K562 (cell line): ENCODE measurements at regions not wholly inside any gene's neighbourhood (a gene's known extent, or its start where the extent isn't known, plus 50 kb on each side); places are given as distances from the start of the nearest gene placed in this dataset.

Experiments used
- ATAC-seq: fragments of 200-7000 bp; cut with Tn5 transposase; 3 replicates; pipeline ENCODE4 v1.9.1; 2020; ENCODE audit warnings: moderate library complexity
- BruUV-seq: library from RNA; stranded (reverse); fragments of 400-500 nt; replicated peaks from 2 replicates; lab custom pipeline; 2021; lab: Mats Ljungman, UMichigan
- CTCF ChIA-PET: fragments of 300-600 bp; formaldehyde crosslinking; extraction: SDS; loops from one replicate; lab custom pipeline; 2021; ENCODE audit warnings: low intra/inter-chr PET ratio; lab: Yijun Ruan, JAX
- POLR2A ChIA-PET: fragments of 300-600, 350-650 bp; sonication (Branson Sonifier 250); formaldehyde crosslinking; extraction: SDS; loops from one replicate; lab custom pipeline; 2021; ENCODE audit warnings: antibody characterized with exemption, inconsistent platforms; lab: Yijun Ruan, JAX
- DNase-seq, 4 experiments: peaks; one replicate each; pipeline versions ENCODE4 v3.0.0 to v3.0.0-alpha.2; 2011 to 2018; ENCODE audit warnings: low spot score in 3 of 4, mixed read lengths in 3 of 4; ENCODE audit errors: extremely low read depth in 1 of 4
- FAIRE-seq: peaks from 2 replicates; lab custom pipeline; 2011; peaks lifted over from hg19 to GRCh38; lab: Jason Lieb, UNC
- H2AFZ ChIP-seq: 2 replicates; pipeline ENCODE4 v1.6.0; 2011; ENCODE audit warnings: low read depth, low read length, control low read depth, inconsistent platforms
- H3K27ac ChIP-seq: fragments of 200-600 bp; 3 replicates; pipeline ENCODE4 v1.8.0; 2011; ENCODE audit warnings: low read depth, mild to moderate bottlenecking, control low read depth, inconsistent platforms, low read length, moderate library complexity, mixed read lengths; ENCODE audit errors: extremely low read depth
- H3K27me3 ChIP-seq, 2 experiments: fragments of 300-600 bp in 1 of 2; 2 replicates in 1 of 2; 3 replicates in 1 of 2; pipeline versions ENCODE4 v1.6.0 to v1.8.0; 2011; ENCODE audit warnings: inconsistent platforms in 2 of 2, low read length in 2 of 2, mild to moderate bottlenecking in 1 of 2, mixed read lengths in 1 of 2, moderate library complexity in 1 of 2; ENCODE audit not compliant: control insufficient read depth in 2 of 2, insufficient read depth in 2 of 2
- H3K36me3 ChIP-seq: fragments of 300-600 bp; 3 replicates; pipeline ENCODE4 v1.8.0; 2011; ENCODE audit warnings: mild to moderate bottlenecking, low read length, inconsistent platforms; ENCODE audit not compliant: control insufficient read depth, insufficient read depth
- H3K4me1 ChIP-seq, 2 experiments: fragments of 200-600 bp in 1 of 2; replicated peaks in 1 of 2; 2 replicates in 1 of 2; 3 replicates in 1 of 2; pipeline versions ENCODE4 v1.5.1 to v1.8.0; 2011; ENCODE audit warnings: inconsistent platforms in 2 of 2, low read length in 2 of 2, mild to moderate bottlenecking in 1 of 2, mixed read lengths in 1 of 2, moderate library complexity in 1 of 2; ENCODE audit not compliant: control insufficient read depth in 2 of 2, insufficient read depth in 2 of 2
- H3K4me2 ChIP-seq: 2 replicates; pipeline ENCODE4 v1.6.1; 2011; ENCODE audit warnings: low read length, control low read depth, inconsistent platforms, mixed read lengths; ENCODE audit not compliant: insufficient read depth
- H3K4me3 ChIP-seq: fragments of 200-600 bp; sonication (generic), shearing (Covaris generic); 2 replicates; pipeline ENCODE4 v1.5.1; 2016; ENCODE audit warnings: control low read depth, inconsistent platforms
- H3K79me2 ChIP-seq: fragments of 200-600 bp; 3 replicates; pipeline ENCODE4 v1.8.0; 2011; ENCODE audit warnings: low read length, inconsistent platforms; ENCODE audit not compliant: control insufficient read depth, insufficient read depth
- H3K9ac ChIP-seq, 2 experiments: 2 replicates each; pipeline versions ENCODE4 v1.6.0 to v1.6.1; 2011; ENCODE audit warnings: low read depth in 2 of 2, low read length in 2 of 2, control low read depth in 1 of 2, inconsistent platforms in 1 of 2, mild to moderate bottlenecking in 1 of 2, mixed read lengths in 1 of 2; ENCODE audit not compliant: insufficient read depth in 1 of 2
- H3K9me1 ChIP-seq: one replicate; pipeline ENCODE4 v1.6.0; 2011; ENCODE audit warnings: inconsistent platforms, mild to moderate bottlenecking, low read length, moderate library complexity; ENCODE audit not compliant: control insufficient read depth, insufficient read depth
- H3K9me3 ChIP-seq: replicated peaks from 2 replicates; pipeline ENCODE4 v1.5.1; 2011; ENCODE audit warnings: low read depth, low read length, inconsistent platforms; ENCODE audit not compliant: control insufficient read depth, insufficient read depth
- H4K20me1 ChIP-seq: replicated peaks from 2 replicates; pipeline ENCODE4 v1.6.1; 2011; ENCODE audit warnings: low read length, inconsistent platforms, mixed read lengths; ENCODE audit not compliant: control insufficient read depth, insufficient read depth
- FOXJ2 ChIP-seq: fragments of 200-800 bp; sonication (Bioruptor generic); IDR thresholded peaks from 2 replicates; pipeline ENCODE4 v1.6.1; 2016; ENCODE audit warnings: missing genetic modification characterization, missing compliant biosample characterization
- MBD2 ChIP-seq: sonication (generic); IDR thresholded peaks from 2 replicates; pipeline ENCODE4 v1.6.1; 2016; ENCODE audit warnings: low read depth, borderline replicate concordance
- NKRF ChIP-seq: fragments of 450-650 bp; IDR thresholded peaks from 2 replicates; pipeline ENCODE4 v1.6.1; 2016; ENCODE audit warnings: borderline replicate concordance
- RFX1 ChIP-seq: fragments of 450-650 bp; IDR thresholded peaks from 2 replicates; pipeline ENCODE4 v1.6.1; 2016; ENCODE audit warnings: mild to moderate bottlenecking, moderate library complexity
- SFPQ ChIP-seq: fragments of 200-400 bp; formaldehyde crosslinking; IDR thresholded peaks from 2 replicates; pipeline ENCODE4 v1.6.1; 2017; ENCODE audit warnings: mild to moderate bottlenecking, low read depth, low read length, moderate library complexity
- ZNF12 ChIP-seq: sonication (generic); formaldehyde crosslinking; IDR thresholded peaks from 2 replicates; pipeline ENCODE4 v1.4.0; 2020; ENCODE audit warnings: mild to moderate bottlenecking, missing genetic modification reagents
- ZNF263 ChIP-seq: sonication (generic); formaldehyde crosslinking; IDR thresholded peaks from 2 replicates; pipeline ENCODE4 v1.8.0; 2022; ENCODE audit warnings: mild to moderate bottlenecking, missing genetic modification reagents, borderline replicate concordance
- WGBS: fragments of 100-300 bp; shearing (Covaris generic); methylation state at CpG from one replicate; pipeline ENCODE4 v1.1.6; 2016; ENCODE audit warnings: low coverage, mixed read lengths; ENCODE audit not compliant: insufficient coverage; ENCODE audit errors: missing lambda C conversion rate; 5-methylcytosine and 5-hydroxymethylcytosine counted together
- in situ Hi-C: fragments of 300-500 bp; cut with MboI; formaldehyde crosslinking; loops from 4 replicates; pipeline ENCODE4 v1.15.0; 2018; ENCODE audit warnings: inconsistent platforms, mixed read lengths
- intact Hi-C: fragments of 100-400 bp; cut with micrococcal nuclease; formaldehyde crosslinking; loops from 2 replicates; pipeline ENCODE4 v1.14.2; 2022

GRCh38 chr13:70357031-70357430 is 248.8 kb upstream of the KLHL1 start (continued):
- TF ChIP-seq ZNF263 (CRISPR knock-in tag): no peak
- TF ChIP-seq RFX1: no peak
- no peak for TF ChIP-seq SFPQ
- no peak for TF ChIP-seq ZNF12 (CRISPR knock-in tag)

GRCh38 chr13:70353096-70353495 is 244.8 kb upstream of the KLHL1 start:
- H4K20me1 ChIP-seq: no peaks in the 10 kb centered on the region
- TF ChIP-seq FOXJ2 (tag): no peak
- no peak for TF ChIP-seq MBD2
- no peak for TF ChIP-seq NKRF
- H3K36me3 ChIP-seq: no peaks in the 10 kb centered on the region
- H3K79me2 ChIP-seq: no peaks in the 10 kb centered on the region
- ChIA-PET POLR2A (no interaction called here), CTCF (no interaction called here)
- ATAC-seq (no peak), DNase-seq (no peak), FAIRE-seq (no peak)
- no peak overlapping the region for H3K4me2 ChIP-seq
- H3K4me3 ChIP-seq: no peak overlapping the region
- no peaks in the 10 kb centered on the region for H3K9me1 ChIP-seq
- no peak overlapping the region for H3K27ac ChIP-seq
- no peaks in the 10 kb centered on the region for H3K9me3 ChIP-seq
- no peaks in the 10 kb centered on the region for H3K27me3 ChIP-seq
- no peak overlapping the region for H3K9ac ChIP-seq
- H2AFZ ChIP-seq: no peak overlapping the region
- H3K4me1 ChIP-seq: no peaks in the 10 kb centered on the region
- BruUV-seq: no TSS peak
- WGBS: 6% methylated on average over 2 of the region's 2 CpGs
- intact Hi-C loops: no loop called here
- in situ Hi-C loops: no loop called here
